Choroid plexus epithelial cell (primary cell): ENCODE measurements at regions not wholly inside any gene's neighbourhood (a gene's known extent, or its start where the extent isn't known, plus 50 kb on each side); places are given as distances from the start of the nearest gene placed in this dataset.
"Not testable (repeated sequence)": the region's sequence is repeated elsewhere in the genome, so short reads cannot be mapped to it uniquely, and the experiment has no call there.

ENCODE experiments used
- DNase-seq: peaks from one replicate; pipeline ENCODE4 v3.0.0-alpha.2; 2010; ENCODE audit warnings: low read depth
- H3K4me3 ChIP-seq: 2 replicates; pipeline ENCODE4 v1.5.1; 2011; ENCODE audit warnings: low read depth, mild to moderate bottlenecking, control low read depth, low read length, moderate library complexity
- CTCF ChIP-seq: conservative IDR thresholded peaks from 2 replicates; pipeline ENCODE4 v1.5.1; 2011; ENCODE audit warnings: low read depth, mild to moderate bottlenecking, control low read depth, inconsistent platforms, low read length, moderate library complexity

GRCh38 chr2:82781176-82781915, 1677.7 kb downstream of the SUCLG1 start:
- DNase-seq, result peak; percentile 60

GRCh38 chr2:82780050-82780449, 1679.0 kb downstream of the SUCLG1 start:
- TF ChIP-seq CTCF, result no peak
- H3K4me3 ChIP-seq, result no peak overlapping the region
- peak; percentile 21 for DNase-seq

More at GRCh38 chr2:82781176-82781915, 1677.7 kb downstream of the SUCLG1 start:
- TF ChIP-seq CTCF, result no peak
- H3K4me3 ChIP-seq, result no peak overlapping the region

GRCh38 chr2:82752396-82752795, 1706.7 kb downstream of the SUCLG1 start:
- no peak for TF ChIP-seq CTCF
- no peak overlapping the region for H3K4me3 ChIP-seq
- DNase-seq, result peak; percentile 27

- no peak overlapping the region for H3K4me3 ChIP-seq
- TF ChIP-seq CTCF, result no peak
- peak; percentile 13 for DNase-seq
These were observed 1710.4 kb downstream of the SUCLG1 start for GRCh38 chr2:82748653-82749052.

GRCh38 chr2:82740527-82740926, 1718.6 kb downstream of the SUCLG1 start:
- no peak for DNase-seq
- TF ChIP-seq CTCF, result no peak

GRCh38 chr2:82737965-82738364, 1721.1 kb downstream of the SUCLG1 start:
- not testable (repeated sequence) for H3K4me3 ChIP-seq, DNase-seq

More at GRCh38 chr2:82740527-82740926, 1718.6 kb downstream of the SUCLG1 start:
- H3K4me3 ChIP-seq, result no peak overlapping the region

GRCh38 chr2:82735336-82735735, 1723.7 kb downstream of the SUCLG1 start:
- DNase-seq, result no peak
- TF ChIP-seq CTCF, result no peak
- no peak overlapping the region for H3K4me3 ChIP-seq
